Activated CD4-positive, alpha-beta T cell treated with anti-CD3 and anti-CD28 coated beads, Interleukin-2, amount 50 U/mL, for 16 hours (primary cell): ENCODE measurements at regions not wholly inside any gene's neighbourhood (a gene's known extent, or its start where the extent isn't known, plus 50 kb on each side); places are given as distances from the start of the nearest gene placed in this dataset.

ENCODE experiments used
- DNase-seq: peaks from one replicate; pipeline ENCODE4 v3.0.0-alpha.2; 2020

DNA sequence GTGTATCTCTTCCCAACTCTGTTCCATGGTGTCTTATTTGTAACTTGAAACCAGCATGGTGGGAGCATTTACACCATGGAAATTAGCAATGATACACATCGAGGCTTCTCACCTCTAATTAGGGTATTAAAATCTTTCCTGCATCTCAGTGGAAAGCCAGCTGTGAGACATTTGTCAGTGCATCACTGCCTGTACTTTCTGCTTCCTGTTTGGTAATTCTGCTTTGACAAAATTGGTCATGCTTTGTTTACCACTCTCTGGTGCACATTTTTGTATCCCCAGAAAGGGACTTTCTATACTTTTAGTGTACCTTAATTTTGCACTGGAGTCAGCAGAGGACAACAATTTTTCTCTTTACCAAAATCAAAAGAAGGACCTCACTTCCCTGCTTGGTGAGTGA, 402.1 kb downstream of the PDCD6IP start:
- peak; percentile 1 for DNase-seq

DNA sequence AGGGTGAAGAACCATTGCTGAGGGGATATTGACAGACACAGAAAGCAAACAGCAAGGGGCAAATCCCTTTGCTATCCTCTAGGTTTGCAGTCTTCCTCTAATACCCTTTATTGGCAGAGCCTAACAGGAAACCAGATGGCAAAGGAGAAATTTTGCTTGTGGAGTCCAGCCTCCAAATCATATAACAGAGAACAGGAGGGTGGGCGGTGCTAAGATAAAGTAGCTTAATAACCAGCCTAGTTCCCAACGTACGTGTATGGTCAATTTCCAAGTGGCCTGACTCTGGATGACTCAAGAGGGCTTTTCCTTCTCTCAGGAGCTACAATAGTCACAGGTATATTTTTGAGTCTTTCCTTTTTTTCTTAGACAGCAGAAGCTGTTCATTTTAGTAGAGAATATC, 404.5 kb downstream of the PDCD6IP start:
- no peak for DNase-seq

DNA sequence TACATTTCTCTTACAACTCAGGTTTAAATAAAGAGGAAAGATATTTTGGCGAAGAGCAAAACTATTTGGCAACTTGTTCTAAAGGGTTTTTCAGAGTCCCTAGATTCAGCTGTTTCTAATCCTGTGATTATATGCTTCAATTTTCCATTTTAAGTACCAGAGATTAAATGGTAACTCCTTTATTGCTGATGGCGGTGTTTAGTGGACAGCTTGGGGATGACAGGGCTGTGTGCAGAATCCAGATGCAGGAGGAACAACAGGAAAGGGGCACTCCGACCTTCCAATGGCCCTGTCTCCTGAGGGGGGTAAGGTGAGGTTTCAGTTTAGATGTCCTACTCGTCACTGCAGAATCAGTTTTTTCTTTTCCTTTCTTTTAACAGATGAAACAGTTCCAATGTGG, 405.0 kb downstream of the PDCD6IP start:
- DNase-seq: no peak

DNA sequence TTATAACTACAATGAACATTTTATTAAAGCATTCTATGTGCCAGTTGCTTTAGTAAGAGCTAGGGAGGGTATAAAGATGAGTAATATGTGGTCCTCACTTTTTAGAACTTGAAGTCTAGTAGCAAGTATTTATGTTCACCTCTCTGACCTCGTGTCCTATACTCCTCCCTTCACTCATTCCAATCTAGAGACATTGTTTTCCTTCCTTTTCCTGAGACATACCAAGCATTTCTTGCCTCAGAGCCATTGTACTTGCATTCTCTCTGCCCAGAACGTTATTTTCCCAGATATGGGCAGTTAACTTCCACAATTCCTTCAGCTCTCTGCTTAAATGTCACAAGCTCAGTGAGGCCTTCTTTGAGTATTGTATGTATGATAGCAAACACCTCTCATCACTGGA, 408.6 kb downstream of the PDCD6IP start:
- DNase-seq: no peak

DNA sequence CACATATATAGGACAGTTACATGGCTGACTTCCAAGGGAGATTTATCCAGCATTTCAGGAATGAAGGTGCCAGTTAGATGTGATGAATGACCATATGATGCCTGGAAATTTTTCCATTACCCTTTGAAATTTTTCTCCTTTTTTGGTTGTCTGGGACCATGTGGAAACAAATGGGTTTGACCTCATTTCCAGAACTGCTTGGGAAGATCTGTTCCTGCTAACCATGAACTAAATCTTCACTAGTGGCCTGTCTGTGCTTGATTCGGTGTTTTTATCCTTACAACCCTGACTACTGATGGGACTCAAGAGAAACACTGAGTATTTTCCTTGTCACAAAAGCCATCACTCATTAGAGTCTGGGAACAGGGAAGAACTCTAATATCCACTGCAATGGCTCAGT, 409.4 kb downstream of the PDCD6IP start:
- DNase-seq: no peak

DNA sequence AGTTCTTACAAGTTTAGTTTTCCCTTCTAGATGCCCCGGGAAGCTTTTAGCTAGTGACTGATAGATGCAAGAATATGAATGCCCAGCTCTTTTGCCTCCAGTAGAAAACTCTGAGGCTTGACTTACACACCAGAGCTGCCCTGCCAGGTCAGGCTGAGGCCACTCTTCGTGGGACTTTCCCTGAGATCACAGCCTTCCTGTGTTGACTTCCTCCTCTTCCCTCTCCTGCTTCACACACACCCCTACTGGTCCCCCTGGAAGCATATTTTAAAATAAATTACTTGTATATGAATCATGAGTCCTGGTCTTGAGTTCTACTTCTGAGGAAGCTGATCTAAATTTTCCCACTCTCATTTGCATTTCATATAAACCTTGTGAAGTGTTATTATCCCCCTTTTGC, 413.7 kb downstream of the PDCD6IP start:
- DNase-seq: no peak

DNA sequence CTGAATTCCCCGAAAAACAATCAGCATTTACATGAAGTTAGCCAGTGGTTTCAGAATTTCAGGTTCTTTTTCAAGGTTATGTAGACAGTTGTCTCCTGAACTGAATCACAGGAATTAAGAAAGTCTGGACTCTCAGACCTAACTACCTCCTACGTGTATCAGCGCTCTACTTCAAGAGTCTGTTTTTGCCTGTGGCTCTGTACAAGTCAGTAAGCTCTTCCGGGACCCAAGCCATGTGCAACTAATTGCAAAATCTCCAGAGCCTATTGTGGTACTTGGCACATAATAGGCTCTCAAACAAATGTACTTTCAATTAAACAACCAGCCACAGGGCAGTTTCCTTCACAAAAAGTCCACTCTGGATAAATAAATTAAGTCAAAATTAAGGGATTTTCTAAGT, 414.2 kb downstream of the PDCD6IP start:
- DNase-seq: no peak

DNA sequence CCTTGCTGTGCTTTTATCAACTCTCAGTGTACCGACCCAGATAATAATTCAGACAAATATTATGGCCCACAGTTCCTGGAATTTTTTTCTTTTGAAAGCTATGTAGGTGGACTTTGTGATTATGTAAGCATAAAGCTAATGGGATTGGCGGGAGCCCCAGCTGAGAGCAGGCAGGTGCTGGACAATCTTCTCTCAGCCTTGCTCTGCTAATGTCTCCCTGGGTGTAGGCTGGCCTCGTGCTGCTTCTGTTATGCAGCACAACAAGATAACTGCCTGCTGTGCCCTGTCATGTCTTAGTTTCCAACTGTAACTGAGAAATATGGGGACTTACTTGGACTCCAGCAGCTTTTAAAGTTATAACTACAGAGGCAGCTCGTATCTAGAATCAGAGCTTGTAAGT, 415.0 kb downstream of the PDCD6IP start:
- no peak for DNase-seq

DNA sequence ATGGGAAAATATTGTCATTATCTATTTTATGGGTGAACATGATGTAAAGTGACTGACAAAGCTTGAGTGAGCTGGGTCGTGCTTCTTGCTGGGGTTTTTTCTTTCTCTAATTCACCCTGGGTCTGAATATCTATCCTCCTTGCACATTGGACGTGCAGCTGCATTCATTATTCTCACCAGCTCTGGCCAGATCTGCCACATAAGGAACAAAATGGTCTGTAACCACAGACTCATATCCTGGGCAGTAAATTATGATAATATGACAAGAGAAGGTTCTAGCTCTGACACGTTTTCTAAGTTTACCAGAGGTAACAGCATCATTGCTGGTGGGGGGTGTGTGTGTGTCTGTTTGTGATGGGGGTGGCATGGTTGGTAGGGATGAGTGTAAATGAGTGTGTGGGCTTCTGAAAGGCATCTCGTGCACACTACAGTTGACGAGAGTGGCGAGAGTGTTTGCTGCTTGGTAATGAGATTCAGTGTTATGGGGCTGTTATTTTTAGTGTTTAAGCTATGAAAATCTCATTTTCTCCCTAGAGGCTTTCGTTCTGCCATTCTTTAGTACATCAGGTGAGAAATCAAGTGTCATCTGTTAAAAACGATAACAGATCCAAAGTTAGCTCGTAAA, 418.4 kb downstream of the PDCD6IP start:
- DNase-seq: no peak

DNA sequence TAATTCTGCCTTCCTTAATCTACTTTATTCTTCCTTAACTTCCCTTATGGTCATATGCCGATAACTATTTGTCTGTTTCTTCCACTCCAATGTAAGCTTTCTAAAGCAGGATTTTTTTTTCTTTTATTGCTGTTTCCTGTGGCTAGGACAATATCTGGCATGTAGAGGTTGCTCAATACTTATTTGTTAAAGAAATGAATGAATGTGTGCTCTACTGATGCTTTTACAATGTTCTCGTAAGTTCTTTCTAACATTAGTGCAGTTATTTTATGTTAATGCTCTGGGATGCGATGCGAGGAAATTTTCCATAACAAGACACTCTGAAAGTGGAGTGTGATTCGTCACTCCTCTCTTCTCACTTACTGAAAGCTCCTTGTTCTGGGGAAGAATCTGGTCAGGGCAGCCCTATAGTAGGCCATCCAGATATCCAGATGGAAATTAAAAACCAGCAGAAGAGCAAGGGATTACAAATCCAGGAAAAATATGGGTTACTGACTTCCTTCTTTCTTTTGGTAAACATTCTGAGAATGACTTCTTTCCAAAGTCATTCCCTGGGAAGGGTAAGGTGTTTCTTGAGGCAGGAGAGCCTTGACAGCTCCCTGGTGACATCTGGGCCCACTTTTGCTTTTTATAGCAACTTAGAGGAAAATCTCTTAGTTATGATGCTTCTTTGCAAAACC, 420.4 kb downstream of the PDCD6IP start:
- no peak for DNase-seq

DNA sequence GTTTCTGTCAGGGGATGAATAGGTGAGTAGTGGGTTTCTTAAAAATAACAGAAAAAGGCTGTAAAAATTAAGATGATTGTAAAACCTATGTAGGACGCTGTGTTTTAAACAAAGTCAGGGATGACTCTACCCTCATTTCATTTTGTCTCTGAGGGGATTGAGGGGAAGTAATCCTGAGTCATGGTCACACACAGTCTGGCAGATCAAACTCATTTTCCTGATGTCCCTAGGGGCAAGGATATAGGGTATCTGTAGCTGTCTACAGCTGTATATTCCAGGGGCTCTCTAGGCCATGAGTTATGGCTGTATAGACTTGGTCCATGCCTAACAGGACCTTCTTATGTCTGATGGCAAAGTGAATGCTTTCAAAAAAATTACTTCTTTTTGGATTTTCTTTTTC, 421.1 kb downstream of the PDCD6IP start:
- DNase-seq: no peak

DNA sequence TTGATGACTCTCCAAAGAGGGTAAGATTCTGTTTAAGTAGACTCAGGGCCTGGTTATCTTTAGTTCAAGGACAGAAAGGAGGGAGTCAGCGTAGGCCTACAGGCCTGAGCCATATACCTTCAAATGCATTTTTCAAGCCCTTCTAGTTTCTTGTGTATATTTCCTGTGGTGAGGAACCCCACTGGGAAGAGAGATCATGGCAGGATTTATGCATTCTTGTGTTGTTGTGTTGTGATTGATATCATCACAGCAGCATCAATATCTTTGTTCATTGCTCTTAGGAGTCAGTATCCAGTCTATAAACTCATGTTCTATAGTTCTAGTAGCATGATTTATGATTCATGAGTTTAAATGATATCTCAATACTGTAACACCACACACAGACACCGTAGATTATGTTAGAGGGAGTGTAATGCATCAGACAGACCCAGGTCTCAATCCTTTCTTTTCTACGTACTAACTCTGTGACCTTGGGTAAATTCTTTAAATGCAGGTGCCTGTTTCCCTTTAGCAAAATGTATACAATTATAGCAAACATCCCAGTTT, 427.5 kb downstream of the PDCD6IP start:
- no peak for DNase-seq

DNA sequence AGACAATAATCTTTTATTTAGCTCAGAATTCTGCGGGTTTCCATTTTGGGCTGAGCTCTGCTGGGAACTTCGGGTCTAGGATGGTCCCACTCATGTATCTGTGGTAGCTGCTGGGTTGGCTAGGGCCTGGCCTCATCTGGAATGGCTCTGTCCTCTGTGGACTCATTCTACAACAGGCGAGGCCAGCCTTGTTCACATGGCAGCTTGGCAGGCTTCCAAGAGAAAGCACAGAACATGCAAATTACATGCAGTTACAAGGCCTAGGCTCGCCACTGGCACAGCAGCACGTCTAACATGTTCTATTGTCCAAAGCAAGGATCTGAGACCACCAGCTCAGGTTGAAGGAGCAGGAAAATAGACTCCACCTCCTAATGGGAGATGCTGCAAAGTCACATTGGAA, 431.4 kb downstream of the PDCD6IP start:
- no peak for DNase-seq

DNA sequence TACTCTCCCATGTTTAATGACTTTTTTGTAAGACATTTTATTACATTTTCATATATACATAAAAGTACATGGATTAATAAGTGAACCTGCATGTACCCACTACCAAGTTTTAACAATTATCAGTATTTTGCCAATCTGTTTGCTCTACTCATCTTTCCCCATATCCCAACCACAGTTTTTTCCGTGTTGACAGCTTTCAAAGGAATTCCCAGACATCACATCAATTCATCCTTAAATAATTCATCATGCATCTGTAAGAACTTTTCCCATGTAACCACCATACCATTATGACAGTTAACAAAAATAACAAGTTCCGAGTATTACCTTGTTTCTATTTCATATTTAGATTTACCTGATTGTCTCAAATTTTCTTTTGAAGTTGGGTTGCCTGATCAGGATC, 436.7 kb downstream of the PDCD6IP start:
- DNase-seq: no peak

DNA sequence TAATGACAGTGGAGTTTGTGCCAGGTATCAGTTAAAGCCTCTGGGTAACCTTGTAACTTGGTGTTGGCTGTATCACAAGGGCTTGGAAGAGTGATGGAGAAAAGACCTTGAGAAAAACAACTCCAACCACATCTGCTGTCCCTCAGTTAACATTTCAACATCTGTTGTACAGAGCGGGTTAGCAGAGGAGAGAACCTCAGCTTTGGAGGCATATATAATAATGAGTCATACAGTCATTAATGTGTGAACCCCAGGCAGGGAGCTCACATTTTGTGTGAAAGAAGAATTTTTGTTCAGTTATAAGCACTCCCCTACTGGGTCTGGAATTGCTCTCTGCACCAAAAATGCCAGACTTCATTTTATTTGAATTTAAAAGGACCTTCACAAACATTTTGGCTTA, 439.5 kb downstream of the PDCD6IP start:
- DNase-seq: no peak

DNA sequence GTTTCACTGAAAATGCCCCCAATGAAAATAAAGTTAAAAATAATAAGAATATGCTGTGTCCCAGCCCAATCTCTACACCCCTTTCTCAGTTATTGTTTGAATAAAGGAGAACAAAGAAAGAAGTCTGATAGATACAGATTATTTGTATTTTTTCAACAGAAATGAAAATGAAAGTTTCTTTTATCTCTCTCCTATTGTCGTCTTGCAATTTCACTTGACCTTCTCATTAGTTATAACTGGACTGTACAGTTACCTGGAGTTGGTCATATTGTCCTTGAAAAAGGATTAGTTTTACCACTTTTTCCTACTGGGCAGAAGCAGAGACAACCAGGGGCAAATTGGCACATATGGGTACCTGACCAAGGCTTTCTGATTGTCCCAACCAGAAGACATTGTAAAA, 440.0 kb downstream of the PDCD6IP start:
- DNase-seq: no peak

DNA sequence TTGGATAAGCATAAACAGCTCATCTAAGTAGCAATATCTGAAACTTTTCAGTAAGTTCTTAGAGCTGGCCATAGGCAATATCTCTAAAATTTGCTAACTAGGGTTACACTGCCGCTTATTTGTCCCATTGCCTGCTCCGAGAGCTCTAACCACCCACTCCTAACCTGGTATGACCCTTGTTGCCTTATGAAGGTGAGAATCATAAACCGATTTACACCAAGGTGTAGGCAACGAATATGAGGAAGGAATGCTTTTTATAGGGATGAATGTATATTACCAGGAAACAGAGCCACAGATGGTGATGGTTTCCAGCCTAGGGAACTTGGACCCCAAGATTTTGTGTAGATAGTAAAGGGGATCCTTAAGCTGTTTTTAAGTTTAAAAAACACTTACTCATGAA, 440.9 kb downstream of the PDCD6IP start:
- no peak for DNase-seq

DNA sequence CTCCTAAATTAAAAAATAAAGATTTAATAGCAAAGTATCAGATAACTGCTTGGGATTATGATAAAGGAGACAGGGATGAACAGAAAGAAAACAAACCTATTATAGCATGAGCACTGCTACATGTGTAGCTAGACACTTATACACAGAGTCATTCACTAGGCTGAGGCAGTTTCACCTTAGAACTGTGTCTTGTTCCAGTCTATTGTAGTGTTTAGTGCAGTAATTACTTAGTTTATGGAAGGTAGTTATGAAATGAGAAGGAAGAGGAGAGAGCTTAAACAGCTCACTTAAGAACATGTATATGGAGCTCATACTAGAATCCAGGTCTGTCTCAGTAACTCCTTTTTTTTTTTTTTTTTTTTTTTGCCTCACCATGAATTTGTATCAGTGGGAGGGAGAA, 441.4 kb downstream of the PDCD6IP start:
- no peak for DNase-seq

DNA sequence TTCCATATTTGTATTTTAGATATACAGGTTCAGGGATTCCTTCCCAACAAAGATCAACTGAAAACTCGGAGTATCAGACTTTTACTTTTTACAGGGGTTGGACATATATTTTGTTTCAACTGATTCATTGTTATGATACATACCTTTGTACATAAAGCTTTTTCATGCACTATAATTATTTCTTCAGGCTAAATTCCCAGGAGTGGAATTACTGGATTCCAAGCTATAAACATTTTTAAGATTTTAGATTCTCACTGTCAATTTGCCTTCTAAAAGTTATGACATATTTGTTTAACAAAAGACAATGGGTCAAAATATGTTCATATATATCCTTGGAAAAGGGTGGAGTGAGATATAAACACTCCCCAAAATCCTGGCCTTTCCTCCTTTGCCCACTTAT, 449.0 kb downstream of the PDCD6IP start:
- no peak for DNase-seq

DNA sequence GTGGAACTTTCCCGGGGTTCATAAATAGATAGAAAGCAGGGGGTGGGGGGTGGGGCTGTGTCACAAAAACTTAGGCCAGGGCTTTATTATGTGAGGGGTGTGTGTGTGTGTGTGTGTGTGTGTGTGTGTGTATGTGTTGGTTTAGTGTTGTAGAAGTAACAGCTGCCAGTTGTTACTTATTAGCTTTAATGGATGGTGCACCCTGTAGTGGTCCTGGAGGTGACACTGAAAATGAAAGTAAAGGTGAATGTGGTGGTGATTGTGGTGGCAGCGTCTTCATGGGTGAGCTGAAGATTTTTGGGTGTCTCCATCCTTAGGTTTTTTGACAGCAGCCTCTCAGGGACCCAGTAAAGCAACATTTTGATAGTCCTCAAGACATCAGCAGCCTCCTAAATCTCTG, 449.9 kb downstream of the PDCD6IP start:
- no peak for DNase-seq

DNA sequence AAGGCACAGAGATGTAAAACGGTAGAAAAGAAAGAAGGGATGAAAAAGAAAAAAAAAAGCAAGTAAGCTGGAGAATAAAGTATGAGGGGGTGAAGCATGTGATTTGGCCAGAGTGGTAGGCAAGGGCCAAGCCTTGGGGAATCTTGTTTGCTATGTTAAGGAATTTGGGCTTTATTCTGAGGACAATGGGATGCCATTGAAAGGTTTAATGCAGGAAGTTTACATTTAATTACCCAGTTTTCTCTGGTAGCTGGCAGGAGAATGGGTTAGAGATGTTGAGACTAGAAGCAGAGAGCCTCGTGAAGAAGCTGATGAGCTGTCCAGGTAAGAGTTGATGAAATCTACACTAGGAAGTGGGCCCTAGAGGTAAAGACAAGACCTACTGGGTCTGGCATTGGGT, 455.9 kb downstream of the PDCD6IP start:
- DNase-seq: no peak

DNA sequence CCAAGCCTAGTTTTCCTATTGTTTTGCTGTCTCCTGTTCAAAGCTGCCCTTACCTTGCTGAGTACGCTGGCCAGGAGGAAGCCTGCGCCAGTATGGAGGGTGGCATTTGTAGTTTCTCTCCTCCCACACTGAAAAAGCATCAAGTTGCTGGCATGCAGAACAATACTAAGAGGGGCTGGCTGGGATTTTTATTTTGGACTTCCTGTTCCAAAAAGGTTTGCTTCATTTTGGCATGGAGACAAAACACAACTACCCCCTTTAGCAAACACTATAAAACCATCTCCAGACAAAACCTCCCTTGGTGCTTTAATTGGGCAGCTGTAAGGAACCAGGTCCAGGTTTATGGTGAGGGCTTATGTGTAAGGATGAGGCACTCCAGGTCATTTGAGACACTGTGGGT, 457.6 kb downstream of the PDCD6IP start:
- DNase-seq: no peak

DNA sequence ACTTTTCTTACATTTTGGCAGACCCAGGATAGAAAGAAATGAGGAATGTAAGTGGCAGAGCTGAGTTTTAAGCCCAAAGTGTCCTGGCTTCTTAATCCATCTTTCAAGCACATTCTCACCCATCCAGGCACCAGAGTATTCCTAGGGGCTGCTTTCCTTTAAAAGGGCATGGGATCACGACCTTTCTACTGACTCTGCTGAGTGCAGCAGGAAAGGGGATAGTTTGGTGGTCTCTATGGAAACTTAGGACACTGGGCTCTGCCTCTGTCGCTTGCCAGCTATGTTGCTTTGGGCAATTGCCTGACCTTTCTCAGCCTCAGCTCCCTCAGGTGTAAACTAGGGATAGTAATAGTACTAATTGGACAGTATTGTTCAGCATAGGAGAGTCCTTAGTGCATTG, 458.4 kb downstream of the PDCD6IP start:
- DNase-seq: no peak

DNA sequence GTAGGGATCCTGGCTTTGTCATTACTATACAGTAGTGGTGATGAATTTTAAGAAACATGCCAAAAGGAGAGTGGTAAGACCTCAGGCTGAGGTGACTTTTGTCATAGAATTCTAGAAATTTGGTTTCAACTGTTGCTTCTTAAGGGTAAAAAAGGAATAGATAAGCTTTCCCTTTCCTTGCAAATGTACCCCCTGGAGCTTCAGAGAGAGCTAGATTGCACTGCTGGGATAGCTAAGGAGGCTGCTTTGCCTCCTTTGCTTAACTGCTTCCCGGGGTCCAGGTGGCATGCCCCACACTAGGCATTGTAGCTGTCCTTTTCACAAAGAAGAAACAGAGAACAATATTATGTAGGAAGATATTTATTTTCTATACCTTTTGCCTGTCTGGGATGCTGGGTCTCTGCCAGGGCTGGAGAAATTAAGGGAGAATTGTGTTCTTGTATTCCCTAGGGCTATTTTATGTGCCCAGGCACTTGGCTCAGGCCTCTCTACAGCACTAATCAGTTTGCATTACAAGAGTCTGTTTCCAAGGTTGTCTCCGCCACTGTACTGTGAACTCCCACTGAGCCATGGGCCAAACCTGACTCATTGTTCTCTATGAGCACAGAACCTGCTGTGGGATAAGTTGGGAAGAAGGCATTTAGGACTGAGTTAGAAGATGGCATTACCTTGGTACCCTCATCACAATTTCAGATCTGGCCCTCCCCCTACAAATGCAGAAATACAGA, 460.0 kb downstream of the PDCD6IP start:
- DNase-seq: no peak
